Endothelial cell of umbilical vein (primary cell): ENCODE measurements at regions not wholly inside any gene's neighbourhood (a gene's known extent, or its start where the extent isn't known, plus 50 kb on each side); places are given as distances from the start of the nearest gene placed in this dataset.
"Not testable (repeated sequence)": the region's sequence is repeated elsewhere in the genome, so short reads cannot be mapped to it uniquely, and the experiment has no call there.

ENCODE experiments used
- BruUV-seq: library from RNA; stranded (reverse); fragments of 400-500 nt; replicated peaks from 2 replicates; lab custom pipeline; 2021; lab: Mats Ljungman, UMichigan
- CTCF ChIA-PET: fragments of 300-600, 350-600 bp; sonication (Branson Sonifier 250); formaldehyde crosslinking; loops from one replicate; lab custom pipeline; 2021; ENCODE audit warnings: antibody characterized with exemption, inconsistent platforms; lab: Charles Lee
- POLR2A ChIA-PET: fragments of 300-600, 350-600 bp; sonication (Branson Sonifier 250); formaldehyde crosslinking; loops from one replicate; lab custom pipeline; 2021; ENCODE audit warnings: antibody characterized with exemption, inconsistent platforms; lab: Charles Lee
- DNase-seq: peaks from one replicate; pipeline ENCODE4 v3.0.0-alpha.2; 2011; ENCODE audit warnings: low read depth, low spot score
- FAIRE-seq: peaks from 2 replicates; lab custom pipeline; 2011; peaks lifted over from hg19 to GRCh38; lab: Jason Lieb, UNC
- H2AFZ ChIP-seq: 2 replicates; pipeline ENCODE4 v1.6.0; 2012; ENCODE audit warnings: low read depth, low read length, control low read depth, inconsistent platforms
- H3K27ac ChIP-seq: 2 replicates; pipeline ENCODE4 v1.5.1; 2011; ENCODE audit warnings: low read depth, mild to moderate bottlenecking, control low read depth, low read length, moderate library complexity; ENCODE audit not compliant: insufficient read depth
- H3K27me3 ChIP-seq, 2 experiments: 2 replicates each; pipeline versions ENCODE4 v1.6.0 to v1.6.1; 2011; ENCODE audit warnings: low read length in 2 of 2, mixed read lengths in 1 of 2; ENCODE audit not compliant: control insufficient read depth in 2 of 2, insufficient read depth in 2 of 2
- H3K36me3 ChIP-seq, 2 experiments: 2 replicates in 1 of 2; 3 replicates in 1 of 2; pipeline ENCODE4 v1.5.1; 2011; ENCODE audit warnings: low read length in 2 of 2, mild to moderate bottlenecking in 1 of 2, moderate library complexity in 1 of 2; ENCODE audit not compliant: control insufficient read depth in 2 of 2, insufficient read depth in 2 of 2; ENCODE audit errors: extremely low read depth in 1 of 2
- H3K4me1 ChIP-seq: 3 replicates; pipeline ENCODE4 v1.5.1; 2011; ENCODE audit warnings: mild to moderate bottlenecking, low read length; ENCODE audit not compliant: control insufficient read depth, insufficient read depth; ENCODE audit errors: extremely low read depth
- H3K4me2 ChIP-seq: 2 replicates; pipeline ENCODE4 v1.6.1; 2011; ENCODE audit warnings: low read length, control low read depth, mixed read lengths; ENCODE audit not compliant: insufficient read depth
- H3K4me3 ChIP-seq, 3 experiments: fragments of 200-600 bp in 1 of 3; sonication (generic), shearing (Covaris generic) in 1 of 3; replicated peaks in 1 of 3; 2 replicates each; pipeline ENCODE4 v1.5.1; 2011 to 2016; ENCODE audit warnings: control low read depth in 3 of 3, low read length in 3 of 3, mild to moderate bottlenecking in 2 of 3, inconsistent platforms in 1 of 3, low read depth in 1 of 3, moderate library complexity in 1 of 3; ENCODE audit not compliant: insufficient read depth in 1 of 3
- H3K79me2 ChIP-seq: 2 replicates; pipeline ENCODE4 v1.6.0; 2012; ENCODE audit warnings: low read length, inconsistent platforms; ENCODE audit not compliant: control insufficient read depth, insufficient read depth
- H3K9ac ChIP-seq: replicated peaks from 2 replicates; pipeline ENCODE3; 2011; ENCODE audit warnings: low read length, control low read depth; ENCODE audit not compliant: insufficient read depth; ENCODE audit errors: extremely low read depth
- H3K9me1 ChIP-seq: replicated peaks from 3 replicates; pipeline ENCODE4 v1.6.0; 2011; ENCODE audit warnings: mild to moderate bottlenecking, low read length; ENCODE audit not compliant: control insufficient read depth, insufficient read depth; ENCODE audit errors: extremely low read depth
- H3K9me3 ChIP-seq: replicated peaks from 2 replicates; pipeline ENCODE4 v1.5.1; 2012; ENCODE audit warnings: low read length, inconsistent platforms; ENCODE audit not compliant: control insufficient read depth, insufficient read depth
- H4K20me1 ChIP-seq: replicated peaks from 2 replicates; pipeline ENCODE3; 2011; ENCODE audit warnings: mild to moderate bottlenecking, low read length; ENCODE audit not compliant: control insufficient read depth, insufficient read depth; ENCODE audit errors: extremely low read depth
- EZH2 ChIP-seq: IDR thresholded peaks from 2 replicates; pipeline ENCODE4 v1.6.1; 2012; ENCODE audit warnings: borderline replicate concordance, low read depth, mild to moderate bottlenecking, moderate library complexity, low read length, inconsistent platforms; ENCODE audit not compliant: severe bottlenecking
- FOS ChIP-seq: IDR thresholded peaks from 2 replicates; pipeline ENCODE4 v1.6.1; 2011; ENCODE audit warnings: mild to moderate bottlenecking, low read length, moderate library complexity, borderline replicate concordance; ENCODE audit not compliant: insufficient read depth
- GATA2 ChIP-seq: IDR thresholded peaks from 2 replicates; pipeline ENCODE4 v1.7.0; 2011; ENCODE audit warnings: low read depth, mild to moderate bottlenecking, moderate library complexity, mixed read lengths, low read length; ENCODE audit not compliant: insufficient read length, insufficient read depth
- JUN ChIP-seq: IDR thresholded peaks from 2 replicates; pipeline ENCODE4 v1.6.1; 2011; ENCODE audit warnings: borderline replicate concordance, low read depth; ENCODE audit not compliant: insufficient read length, insufficient read depth
- MYC ChIP-seq: IDR thresholded peaks from one replicate; pipeline ENCODE4 v1.6.1; 2011; ENCODE audit warnings: mild to moderate bottlenecking, low read depth, low read length
- POLR2A ChIP-seq: IDR thresholded peaks from 2 replicates; pipeline ENCODE4 v1.6.1; 2012; ENCODE audit warnings: low read depth, mild to moderate bottlenecking, control low read depth, low read length
- POLR2AphosphoS5 ChIP-seq: IDR thresholded peaks from 2 replicates; pipeline ENCODE4 v1.6.1; 2012; ENCODE audit warnings: low read depth, mild to moderate bottlenecking, control low read depth, low read length, moderate library complexity; ENCODE audit not compliant: insufficient read depth
- dilution Hi-C: fragments of 300-500 bp; cut with MboI; formaldehyde crosslinking; loops from one replicate; pipeline ENCODE4 v1.15.0; 2019; ENCODE audit warnings: low sequenced_read_pairs; ENCODE audit not compliant: extremely low pct_ligation_motif_present
- intact Hi-C: fragments of 100-400 bp; cut with micrococcal nuclease; formaldehyde crosslinking; loops from one replicate; pipeline ENCODE4 v1.10.0; 2022
- TF ChIP-seq, protein P1 (sequence below), 2 donors: IDR thresholded peaks; 1 replicate in 1 of 2; 2 replicates in 1 of 2; pipeline ENCODE4 v1.5.1; 2011; ENCODE audit warnings: low read length in 2 of 2, mild to moderate bottlenecking in 2 of 2, moderate library complexity in 2 of 2, control low read depth in 1 of 2, inconsistent platforms in 1 of 2, low read depth in 1 of 2; ENCODE audit not compliant: insufficient read depth in 1 of 2; ENCODE audit errors: extremely low read depth in 1 of 2
- TF ChIP-seq, protein P2 (sequence below): IDR thresholded peaks from 2 replicates; pipeline ENCODE4 v1.6.1; 2011; ENCODE audit not compliant: insufficient read depth, insufficient read length

DNA sequence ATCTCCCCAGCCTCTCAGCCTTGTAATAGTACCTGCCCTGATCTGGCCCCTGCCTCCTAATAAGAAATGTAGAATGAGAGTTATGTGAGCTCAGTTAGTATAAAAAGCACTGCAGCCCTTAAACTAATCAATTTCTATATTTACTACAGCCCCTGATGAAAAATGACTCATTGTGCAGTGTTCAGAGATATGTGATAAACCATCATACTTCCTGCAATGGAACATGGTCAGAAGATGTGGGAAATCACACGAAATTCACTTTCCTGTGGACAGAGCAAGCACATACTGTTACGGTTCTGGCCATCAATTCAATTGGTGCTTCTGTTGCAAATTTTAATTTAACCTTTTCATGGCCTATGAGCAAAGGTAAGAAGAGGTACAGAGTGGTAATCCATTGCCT is 176.8 kb upstream of the PDE4B start:
- Histone ChIP-seq H4K20me1 (no peaks in the 10 kb centered on the region), H3K9me3 (no peaks in the 10 kb centered on the region), H3K27me3 (no peaks in the 10 kb centered on the region), H3K4me3 (no peak overlapping the region), H3K4me2 (peak overlapping the region; percentile 16), H3K9ac (no peak overlapping the region), H2AFZ (peak overlapping the region; percentile 7), H3K36me3 (no peaks in the 10 kb centered on the region), H3K4me1 (peaks cover 20% of the 10 kb centered on the region), H3K79me2 (no peaks in the 10 kb centered on the region), H3K9me1 (no peaks in the 10 kb centered on the region), H3K27ac (no peak overlapping the region)
- FAIRE-seq = peak; percentile 86
- DNase-seq = peak; percentile 45
- CTCF ChIA-PET = no interaction called here
- intact Hi-C loops (loop anchor here (5.0 kb wide), 1 partner anchor 89 kb away; no protein-coding TSS in a partner anchor), dilution Hi-C loops (no loop called here)
- no TSS peak for BruUV-seq
- no peak for TF ChIP-seq POLR2A
- TF ChIP-seq, protein P1, sequence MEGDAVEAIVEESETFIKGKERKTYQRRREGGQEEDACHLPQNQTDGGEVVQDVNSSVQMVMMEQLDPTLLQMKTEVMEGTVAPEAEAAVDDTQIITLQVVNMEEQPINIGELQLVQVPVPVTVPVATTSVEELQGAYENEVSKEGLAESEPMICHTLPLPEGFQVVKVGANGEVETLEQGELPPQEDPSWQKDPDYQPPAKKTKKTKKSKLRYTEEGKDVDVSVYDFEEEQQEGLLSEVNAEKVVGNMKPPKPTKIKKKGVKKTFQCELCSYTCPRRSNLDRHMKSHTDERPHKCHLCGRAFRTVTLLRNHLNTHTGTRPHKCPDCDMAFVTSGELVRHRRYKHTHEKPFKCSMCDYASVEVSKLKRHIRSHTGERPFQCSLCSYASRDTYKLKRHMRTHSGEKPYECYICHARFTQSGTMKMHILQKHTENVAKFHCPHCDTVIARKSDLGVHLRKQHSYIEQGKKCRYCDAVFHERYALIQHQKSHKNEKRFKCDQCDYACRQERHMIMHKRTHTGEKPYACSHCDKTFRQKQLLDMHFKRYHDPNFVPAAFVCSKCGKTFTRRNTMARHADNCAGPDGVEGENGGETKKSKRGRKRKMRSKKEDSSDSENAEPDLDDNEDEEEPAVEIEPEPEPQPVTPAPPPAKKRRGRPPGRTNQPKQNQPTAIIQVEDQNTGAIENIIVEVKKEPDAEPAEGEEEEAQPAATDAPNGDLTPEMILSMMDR (IDR thresholded peaks at IDR 0.05; ENCODE audit: extremely low read depth in 1 of 2, insufficient read depth in 1 of 2, low read depth in 1 of 2, low read length in 2 of 2) = no peak
- peak; percentile 46 for TF ChIP-seq JUN
- TF ChIP-seq POLR2AphosphoS5 = peak; percentile 16
- peak; percentile 64 for TF ChIP-seq FOS
- TF ChIP-seq EZH2 = no peak
- TF ChIP-seq, protein P2, sequence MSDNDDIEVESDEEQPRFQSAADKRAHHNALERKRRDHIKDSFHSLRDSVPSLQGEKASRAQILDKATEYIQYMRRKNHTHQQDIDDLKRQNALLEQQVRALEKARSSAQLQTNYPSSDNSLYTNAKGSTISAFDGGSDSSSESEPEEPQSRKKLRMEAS = no peak
- peak; percentile 66 for TF ChIP-seq GATA2
- no peak for TF ChIP-seq MYC
- POLR2A ChIA-PET = no interaction called here

DNA sequence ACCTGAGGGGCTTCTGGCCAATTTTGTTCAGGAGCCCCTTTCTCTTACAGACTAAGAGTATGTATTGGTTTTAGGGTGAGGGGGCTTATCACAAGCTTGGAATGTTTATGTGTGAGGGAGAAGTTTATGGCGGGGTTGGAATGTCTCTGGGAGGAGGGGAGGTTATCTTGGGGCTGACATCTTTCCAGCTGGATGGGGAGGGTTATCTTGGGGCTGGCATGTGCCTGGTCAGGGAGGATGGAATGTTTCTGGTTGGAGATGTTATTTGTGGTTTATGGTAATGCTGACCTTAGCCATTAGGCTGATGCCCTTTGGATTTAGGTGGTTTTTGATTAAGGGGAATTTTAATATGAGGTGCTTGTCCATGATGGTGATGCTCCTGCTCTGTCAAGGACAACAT is 171.0 kb upstream of the PDE4B start:
- not testable (repeated sequence) for FAIRE-seq

More for the DNA sequence above, 171.0 kb upstream of the PDE4B start:
- BruUV-seq, H3K9ac ChIP-seq, H3K9me3 ChIP-seq, H3K27ac ChIP-seq, H3K27me3 ChIP-seq, H2AFZ ChIP-seq, H4K20me1 ChIP-seq, H3K4me1 ChIP-seq, H3K9me1 ChIP-seq, POLR2A ChIA-PET, DNase-seq, dilution Hi-C loops, H3K36me3 ChIP-seq, H3K4me2 ChIP-seq, H3K79me2 ChIP-seq, H3K4me3 ChIP-seq: not testable (repeated sequence)
- intact Hi-C loops = loop anchor here (5.0 kb wide), 1 partner anchor 189 kb away; no protein-coding TSS in a partner anchor
- CTCF ChIA-PET = interaction anchor here (1.8 kb wide), 1 partner anchor 190 kb away, joined by 5 read pairs; no protein-coding TSS in a partner anchor
